ENCODE measurements at regions not wholly inside any gene's neighbourhood (a gene's known extent, or its start where the extent isn't known, plus 50 kb on each side); places are given as distances from the start of the nearest gene placed in this dataset.

- TF ChIP-seq CTCF (IDR thresholded peaks at IDR 0.05) (no peak), POLR2A (IDR thresholded peaks at IDR 0.05) (no peak), POLR2AphosphoS5 (IDR thresholded peaks at IDR 0.05) (no peak), EP300 (IDR thresholded peaks at IDR 0.05) (no peak)
These were observed 149.9 kb upstream of the RASGRP1 start for GRCh38 chr15:38714309-38715072.
